Astrocyte (in vitro differentiated cells and primary cell): ENCODE measurements at regions not wholly inside any gene's neighbourhood (a gene's known extent, or its start where the extent isn't known, plus 50 kb on each side); places are given as distances from the start of the nearest gene placed in this dataset.
A peak's percentile ranks its signal among the peaks of the same experiment; 100 is the strongest.

Experiments used
- DNase-seq: peaks from one replicate; pipeline ENCODE4 v3.0.0-alpha.2; 2010; ENCODE audit warnings: low read depth
- FAIRE-seq: peaks from 2 replicates; lab custom pipeline; 2011; peaks lifted over from hg19 to GRCh38; lab: Jason Lieb, UNC
- H2AFZ ChIP-seq: 2 replicates; pipeline ENCODE4 v1.6.0; 2012; ENCODE audit warnings: low read depth, low read length, inconsistent platforms
- H3K27ac ChIP-seq: 2 replicates; pipeline ENCODE4 v1.5.1; 2011; ENCODE audit warnings: low read depth, low read length, inconsistent platforms
- H3K27me3 ChIP-seq: 2 replicates; pipeline ENCODE4 v1.6.0; 2011; ENCODE audit warnings: low read length, inconsistent platforms; ENCODE audit not compliant: insufficient read depth
- H3K36me3 ChIP-seq: 2 replicates; pipeline ENCODE4 v1.5.1; 2011; ENCODE audit warnings: low read length, inconsistent platforms; ENCODE audit not compliant: insufficient read depth
- H3K4me1 ChIP-seq: 2 replicates; pipeline ENCODE4 v1.5.1; 2011; ENCODE audit warnings: low read length, inconsistent platforms; ENCODE audit not compliant: insufficient read depth
- H3K4me2 ChIP-seq: 2 replicates; pipeline ENCODE4 v1.6.0; 2012; ENCODE audit warnings: low read length, inconsistent platforms
- H3K4me3 ChIP-seq: 2 replicates; pipeline ENCODE4 v1.5.1; 2011; ENCODE audit warnings: low read depth, mild to moderate bottlenecking, low read length, inconsistent platforms; ENCODE audit not compliant: insufficient read depth
- H3K79me2 ChIP-seq: 2 replicates; pipeline ENCODE4 v1.6.0; 2012; ENCODE audit warnings: mild to moderate bottlenecking, low read length, inconsistent platforms; ENCODE audit not compliant: insufficient read depth
- H3K9ac ChIP-seq: 2 replicates; pipeline ENCODE4 v1.6.0; 2012; ENCODE audit warnings: mild to moderate bottlenecking, low read length, inconsistent platforms
- H3K9me3 ChIP-seq: 2 replicates; pipeline ENCODE4 v1.5.1; 2012; ENCODE audit warnings: low read depth, mild to moderate bottlenecking, low read length, inconsistent platforms; ENCODE audit not compliant: insufficient read depth
- H4K20me1 ChIP-seq: 2 replicates; pipeline ENCODE4 v1.6.0; 2012; ENCODE audit warnings: low read length, inconsistent platforms; ENCODE audit not compliant: insufficient read depth
- H3K27ac Mint-ChIP-seq: one replicate; pipeline ENCODE4 v1.8.0; 2021; ENCODE audit warnings: mild to moderate bottlenecking, mixed read lengths; ENCODE audit not compliant: unreplicated experiment
- H3K27me3 Mint-ChIP-seq: one replicate; pipeline ENCODE4 v1.8.0; 2021; ENCODE audit warnings: low read depth, mixed read lengths; ENCODE audit not compliant: unreplicated experiment
- H3K36me3 Mint-ChIP-seq: one replicate; pipeline ENCODE4 v1.8.0; 2021; ENCODE audit warnings: low read depth, mixed read lengths; ENCODE audit not compliant: unreplicated experiment
- H3K4me1 Mint-ChIP-seq: one replicate; pipeline ENCODE4 v1.8.0; 2021; ENCODE audit warnings: low read depth, mixed read lengths; ENCODE audit not compliant: unreplicated experiment
- H3K4me3 Mint-ChIP-seq: one replicate; pipeline ENCODE4 v1.8.0; 2021; ENCODE audit warnings: mild to moderate bottlenecking, moderate library complexity, mixed read lengths; ENCODE audit not compliant: unreplicated experiment
- H3K9me3 Mint-ChIP-seq: one replicate; pipeline ENCODE4 v1.8.0; 2021; ENCODE audit warnings: mild to moderate bottlenecking, mixed read lengths; ENCODE audit not compliant: unreplicated experiment
- EZH2 ChIP-seq: IDR thresholded peaks from 2 replicates; pipeline ENCODE4 v1.6.1; 2012; ENCODE audit warnings: mild to moderate bottlenecking, low read length, inconsistent platforms; ENCODE audit not compliant: insufficient read depth
- TF ChIP-seq, protein P1 (sequence below): IDR thresholded peaks from 2 replicates; pipeline ENCODE4 v1.5.1; 2011; ENCODE audit warnings: low read depth, mild to moderate bottlenecking, inconsistent platforms, low read length, moderate library complexity; ENCODE audit not compliant: insufficient read depth

- Histone ChIP-seq H2AFZ (no peak overlapping the region), H3K9ac (peak overlapping the region; percentile 72), H3K36me3 (no peaks in the 10 kb centered on the region), H3K9me3 (no peaks in the 10 kb centered on the region), H3K4me3 (no peak overlapping the region), H3K4me2 (peak overlapping the region; percentile 81), H4K20me1 (no peaks in the 10 kb centered on the region), H3K27ac (no peak overlapping the region), H3K79me2 (no peaks in the 10 kb centered on the region), H3K27me3 (peaks cover 34% of the 10 kb centered on the region), H3K4me1 (peaks cover 16% of the 10 kb centered on the region)
- no peaks in the 10 kb centered on the region for H3K9me3 Mint-ChIP-seq
- peaks cover 20% of the 10 kb centered on the region for H3K4me1 Mint-ChIP-seq
- H3K27me3 Mint-ChIP-seq, result peaks cover 34% of the 10 kb centered on the region
- DNase-seq, result no peak
- no peak for FAIRE-seq
- TF ChIP-seq EZH2, result no peak
- TF ChIP-seq, protein P1, sequence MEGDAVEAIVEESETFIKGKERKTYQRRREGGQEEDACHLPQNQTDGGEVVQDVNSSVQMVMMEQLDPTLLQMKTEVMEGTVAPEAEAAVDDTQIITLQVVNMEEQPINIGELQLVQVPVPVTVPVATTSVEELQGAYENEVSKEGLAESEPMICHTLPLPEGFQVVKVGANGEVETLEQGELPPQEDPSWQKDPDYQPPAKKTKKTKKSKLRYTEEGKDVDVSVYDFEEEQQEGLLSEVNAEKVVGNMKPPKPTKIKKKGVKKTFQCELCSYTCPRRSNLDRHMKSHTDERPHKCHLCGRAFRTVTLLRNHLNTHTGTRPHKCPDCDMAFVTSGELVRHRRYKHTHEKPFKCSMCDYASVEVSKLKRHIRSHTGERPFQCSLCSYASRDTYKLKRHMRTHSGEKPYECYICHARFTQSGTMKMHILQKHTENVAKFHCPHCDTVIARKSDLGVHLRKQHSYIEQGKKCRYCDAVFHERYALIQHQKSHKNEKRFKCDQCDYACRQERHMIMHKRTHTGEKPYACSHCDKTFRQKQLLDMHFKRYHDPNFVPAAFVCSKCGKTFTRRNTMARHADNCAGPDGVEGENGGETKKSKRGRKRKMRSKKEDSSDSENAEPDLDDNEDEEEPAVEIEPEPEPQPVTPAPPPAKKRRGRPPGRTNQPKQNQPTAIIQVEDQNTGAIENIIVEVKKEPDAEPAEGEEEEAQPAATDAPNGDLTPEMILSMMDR, result no peak
- no peak overlapping the region for H3K4me3 Mint-ChIP-seq
- no peak overlapping the region for H3K27ac Mint-ChIP-seq
- H3K36me3 Mint-ChIP-seq, result no peaks in the 10 kb centered on the region
Measured at GRCh38 chr20:48339986-48340882, 487.6 kb downstream of the PREX1 start.

- Histone ChIP-seq H3K79me2 (no peaks in the 10 kb centered on the region), H2AFZ (no peak overlapping the region), H3K27me3 (peaks cover 27% of the 10 kb centered on the region), H3K9ac (peak overlapping the region; percentile 72), H4K20me1 (no peaks in the 10 kb centered on the region), H3K4me1 (peaks cover 16% of the 10 kb centered on the region), H3K27ac (peak overlapping the region; percentile 88), H3K36me3 (no peaks in the 10 kb centered on the region), H3K4me3 (peak overlapping the region; percentile 20), H3K9me3 (no peaks in the 10 kb centered on the region), H3K4me2 (peak overlapping the region; percentile 81)
- peaks cover 20% of the 10 kb centered on the region for H3K4me1 Mint-ChIP-seq
- H3K27ac Mint-ChIP-seq, result peak overlapping the region; percentile 76
- FAIRE-seq, result peak; percentile 63
- TF ChIP-seq, protein P1, result no peak
- no peak for TF ChIP-seq EZH2
- no peaks in the 10 kb centered on the region for H3K36me3 Mint-ChIP-seq
- peak; percentile 94 for DNase-seq
- H3K27me3 Mint-ChIP-seq, result peaks cover 29% of the 10 kb centered on the region
- no peaks in the 10 kb centered on the region for H3K9me3 Mint-ChIP-seq
- H3K4me3 Mint-ChIP-seq, result no peak overlapping the region
Measured at GRCh38 chr20:48339190-48339985, 488.4 kb downstream of the PREX1 start.
